Osteoblast (primary cell): ENCODE measurements at regions not wholly inside any gene's neighbourhood (a gene's known extent, or its start where the extent isn't known, plus 50 kb on each side); places are given as distances from the start of the nearest gene placed in this dataset.
A peak's percentile ranks its signal among the peaks of the same experiment; 100 is the strongest.

Source experiments
- DNase-seq: peaks from one replicate; pipeline ENCODE4 v3.0.0; 2011; ENCODE audit warnings: low spot score, mixed read lengths; ENCODE audit not compliant: insufficient read length; ENCODE audit errors: missing footprints
- H2AFZ ChIP-seq: 2 replicates; pipeline ENCODE4 v1.6.0; 2011; ENCODE audit warnings: mild to moderate bottlenecking, low read length
- H3K27ac ChIP-seq: 2 replicates; pipeline ENCODE4 v1.5.1; 2011; ENCODE audit warnings: mild to moderate bottlenecking, low read depth, low read length, moderate library complexity
- H3K27me3 ChIP-seq: 2 replicates; pipeline ENCODE4 v1.6.0; 2012; ENCODE audit warnings: mild to moderate bottlenecking, control low read depth, inconsistent platforms, low read length, moderate library complexity; ENCODE audit not compliant: insufficient read depth
- H3K36me3 ChIP-seq: 2 replicates; pipeline ENCODE4 v1.5.1; 2011; ENCODE audit warnings: mild to moderate bottlenecking, low read length, control low read depth, moderate library complexity; ENCODE audit not compliant: insufficient read depth
- H3K4me1 ChIP-seq: 2 replicates; pipeline ENCODE4 v1.5.1; 2011; ENCODE audit warnings: mild to moderate bottlenecking, low read length, control low read depth, moderate library complexity; ENCODE audit not compliant: insufficient read depth
- H3K4me2 ChIP-seq: 2 replicates; pipeline ENCODE4 v1.6.0; 2011; ENCODE audit warnings: mild to moderate bottlenecking, low read length; ENCODE audit not compliant: insufficient read depth
- H3K4me3 ChIP-seq: fragments of 200-600 bp; sonication (generic); 3 replicates; pipeline ENCODE4 v1.5.1; 2012; ENCODE audit warnings: mild to moderate bottlenecking, low read length, inconsistent platforms; ENCODE audit not compliant: insufficient read depth
- H3K79me2 ChIP-seq: 2 replicates; pipeline ENCODE4 v1.6.0; 2012; ENCODE audit warnings: mild to moderate bottlenecking, low read length, control low read depth, inconsistent platforms; ENCODE audit not compliant: insufficient read depth
- H3K9me3 ChIP-seq: 2 replicates; pipeline ENCODE4 v1.5.1; 2011; ENCODE audit warnings: low read depth, low read length, control low read depth
- H4K20me1 ChIP-seq: 2 replicates; pipeline ENCODE4 v1.6.0; 2012; ENCODE audit warnings: mild to moderate bottlenecking, low read length, control low read depth; ENCODE audit not compliant: insufficient read depth
- TF ChIP-seq, protein P1 (sequence below): IDR thresholded peaks from 2 replicates; pipeline ENCODE4 v1.5.1; 2011; ENCODE audit warnings: mild to moderate bottlenecking, low read depth, low read length, moderate library complexity; ENCODE audit errors: extremely low read depth

- Histone ChIP-seq H3K9me3 (no peaks in the 10 kb centered on the region), H3K4me1 (peaks cover 2% of the 10 kb centered on the region), H3K27me3 (no peaks in the 10 kb centered on the region), H3K79me2 (no peaks in the 10 kb centered on the region), H3K36me3 (no peaks in the 10 kb centered on the region), H3K4me3 (no peak overlapping the region), H2AFZ (peak overlapping the region; percentile 7), H4K20me1 (no peaks in the 10 kb centered on the region), H3K4me2 (no peak overlapping the region), H3K27ac (no peak overlapping the region)
- no peak for DNase-seq
- TF ChIP-seq, protein P1, sequence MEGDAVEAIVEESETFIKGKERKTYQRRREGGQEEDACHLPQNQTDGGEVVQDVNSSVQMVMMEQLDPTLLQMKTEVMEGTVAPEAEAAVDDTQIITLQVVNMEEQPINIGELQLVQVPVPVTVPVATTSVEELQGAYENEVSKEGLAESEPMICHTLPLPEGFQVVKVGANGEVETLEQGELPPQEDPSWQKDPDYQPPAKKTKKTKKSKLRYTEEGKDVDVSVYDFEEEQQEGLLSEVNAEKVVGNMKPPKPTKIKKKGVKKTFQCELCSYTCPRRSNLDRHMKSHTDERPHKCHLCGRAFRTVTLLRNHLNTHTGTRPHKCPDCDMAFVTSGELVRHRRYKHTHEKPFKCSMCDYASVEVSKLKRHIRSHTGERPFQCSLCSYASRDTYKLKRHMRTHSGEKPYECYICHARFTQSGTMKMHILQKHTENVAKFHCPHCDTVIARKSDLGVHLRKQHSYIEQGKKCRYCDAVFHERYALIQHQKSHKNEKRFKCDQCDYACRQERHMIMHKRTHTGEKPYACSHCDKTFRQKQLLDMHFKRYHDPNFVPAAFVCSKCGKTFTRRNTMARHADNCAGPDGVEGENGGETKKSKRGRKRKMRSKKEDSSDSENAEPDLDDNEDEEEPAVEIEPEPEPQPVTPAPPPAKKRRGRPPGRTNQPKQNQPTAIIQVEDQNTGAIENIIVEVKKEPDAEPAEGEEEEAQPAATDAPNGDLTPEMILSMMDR, result no peak
Observed at GRCh38 chr1:240687820-240688219, 75.9 kb upstream of the GREM2 start.

DNA sequence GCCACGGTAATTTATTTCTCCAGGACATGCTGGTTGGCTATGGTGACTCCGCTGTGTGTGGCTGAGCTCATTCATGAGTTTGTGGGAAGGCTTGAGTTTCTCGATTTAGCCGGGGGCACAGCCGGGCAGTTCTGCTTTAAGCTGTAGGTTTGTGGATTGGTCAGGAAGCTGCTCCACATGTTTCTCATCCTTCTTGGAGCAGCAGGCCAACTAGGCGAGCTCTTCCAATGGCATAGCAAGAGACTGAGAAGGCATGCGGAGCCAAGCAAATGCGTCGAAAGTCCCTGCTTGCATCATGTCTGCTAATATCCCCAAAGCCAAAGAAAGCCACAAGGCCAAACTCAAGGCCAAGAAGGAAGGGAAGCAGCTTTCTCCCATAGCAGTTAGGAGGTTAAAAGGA, 71.6 kb upstream of the GREM2 start:
- TF ChIP-seq, protein P1, result no peak
- Histone ChIP-seq H4K20me1 (no peaks in the 10 kb centered on the region), H3K36me3 (no peaks in the 10 kb centered on the region), H3K27me3 (no peaks in the 10 kb centered on the region), H3K4me3 (no peak overlapping the region), H3K79me2 (no peaks in the 10 kb centered on the region), H3K27ac (no peak overlapping the region), H2AFZ (no peak overlapping the region), H3K9me3 (no peaks in the 10 kb centered on the region), H3K4me2 (no peak overlapping the region), H3K4me1 (no peaks in the 10 kb centered on the region)
- no peak for DNase-seq

GRCh38 chr1:240682859-240683242, 70.9 kb upstream of the GREM2 start:
- H3K4me1 ChIP-seq, result no peaks in the 10 kb centered on the region
- H3K27me3 ChIP-seq, result no peaks in the 10 kb centered on the region
- H3K36me3 ChIP-seq, result no peaks in the 10 kb centered on the region
- no peaks in the 10 kb centered on the region for H4K20me1 ChIP-seq
- H3K9me3 ChIP-seq, result no peaks in the 10 kb centered on the region
- no peak overlapping the region for H2AFZ ChIP-seq
- no peak overlapping the region for H3K27ac ChIP-seq
- no peak overlapping the region for H3K4me3 ChIP-seq
- TF ChIP-seq, protein P1, result no peak
- no peaks in the 10 kb centered on the region for H3K79me2 ChIP-seq
- no peak for DNase-seq
- H3K4me2 ChIP-seq, result no peak overlapping the region

DNA sequence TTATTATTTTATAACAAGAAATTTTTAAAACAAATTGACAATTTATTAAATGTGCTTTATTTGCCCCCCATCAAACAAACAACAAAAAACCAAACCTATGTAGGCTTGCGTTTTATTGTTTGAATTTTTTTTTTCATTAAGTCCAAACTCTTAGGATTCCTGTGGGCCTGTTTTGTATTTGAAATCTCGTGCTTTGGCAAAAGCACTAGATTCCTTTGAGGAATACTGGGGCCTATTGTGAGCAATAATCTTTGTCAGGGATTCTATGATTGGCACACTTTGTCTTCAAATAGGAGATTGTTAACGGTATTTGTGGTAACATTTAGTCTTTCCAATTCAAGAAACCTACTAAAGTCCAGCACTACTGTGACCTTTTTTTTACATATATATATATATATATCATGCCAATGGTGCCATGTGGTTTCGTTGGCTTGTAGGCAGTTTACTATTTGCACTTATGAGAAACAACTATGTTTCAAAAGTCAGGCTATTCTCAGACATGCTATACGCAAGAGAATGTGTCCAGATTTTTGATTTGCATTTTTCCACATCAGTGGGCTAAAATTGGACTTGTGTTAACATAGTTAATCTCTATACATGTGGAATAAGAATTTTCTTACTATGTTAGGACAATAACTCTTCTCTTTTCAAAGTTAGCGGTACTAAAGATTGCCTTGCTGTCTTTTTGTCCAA, 70.4 kb upstream of the GREM2 start:
- Histone ChIP-seq H3K79me2 (no peaks in the 10 kb centered on the region), H3K36me3 (no peaks in the 10 kb centered on the region), H3K27me3 (no peaks in the 10 kb centered on the region), H3K4me2 (no peak overlapping the region), H3K4me1 (no peaks in the 10 kb centered on the region), H2AFZ (no peak overlapping the region), H3K27ac (no peak overlapping the region), H3K9me3 (no peaks in the 10 kb centered on the region), H4K20me1 (no peaks in the 10 kb centered on the region), H3K4me3 (no peak overlapping the region)
- no peak for DNase-seq
- TF ChIP-seq, protein P1, result no peak
